HEK293 (cell line): ENCODE measurements at regions not wholly inside any gene's neighbourhood (a gene's known extent, or its start where the extent isn't known, plus 50 kb on each side); places are given as distances from the start of the nearest gene placed in this dataset.

ENCODE experiments used
- CTCF ChIA-PET: fragments of 350-600 bp; formaldehyde crosslinking; extraction: SDS; loops from one replicate; lab custom pipeline; 2021; ENCODE audit warnings: antibody characterized with exemption; lab: Yijun Ruan, JAX
- POLR2A ChIA-PET: fragments of 300-600 bp; formaldehyde crosslinking; extraction: SDS; loops from one replicate; lab custom pipeline; 2020; ENCODE audit warnings: antibody characterized with exemption, inconsistent platforms; lab: Yijun Ruan, JAX
- H3K27ac ChIP-seq: fragments of 200-500 bp; sonication (Bioruptor generic); 2 replicates; pipeline ENCODE4 v1.5.1; 2014; ENCODE audit warnings: low read depth, low read length, control low read depth, inconsistent platforms; ENCODE audit errors: extremely low read depth
- H3K36me3 ChIP-seq, 2 experiments: fragments of 200-500 bp in 1 of 2; sonication (Bioruptor generic) in 1 of 2; 1 replicate in 1 of 2; 2 replicates in 1 of 2; pipeline ENCODE4 v1.5.1; 2014 to 2017; ENCODE audit warnings: inconsistent platforms in 2 of 2, low read length in 2 of 2; ENCODE audit not compliant: control insufficient read depth in 2 of 2, insufficient read depth in 1 of 2
- H3K4me1 ChIP-seq: fragments of 200-500 bp; sonication (Bioruptor generic); 2 replicates; pipeline ENCODE4 v1.5.1; 2014; ENCODE audit warnings: mild to moderate bottlenecking, low read length, inconsistent platforms; ENCODE audit not compliant: control insufficient read depth, insufficient read depth
- H3K4me3 ChIP-seq: 2 replicates; pipeline ENCODE4 v1.5.1; 2011; ENCODE audit warnings: low read depth, mild to moderate bottlenecking, control low read depth, low read length, moderate library complexity
- H3K9me3 ChIP-seq: fragments of 200-500 bp; sonication (Bioruptor generic); 2 replicates; pipeline ENCODE4 v1.5.1; 2014; ENCODE audit warnings: low read depth, low read length, inconsistent platforms; ENCODE audit not compliant: control insufficient read depth, insufficient read depth
- KLF17 ChIP-seq: fragments of 450-650 bp; formaldehyde crosslinking; IDR thresholded peaks from 2 replicates; pipeline ENCODE4 v1.5.1; 2016; ENCODE audit warnings: missing biosample characterization, missing genetic modification characterization
- RBAK ChIP-seq: fragments of 450-650 bp; formaldehyde crosslinking; IDR thresholded peaks from 2 replicates; pipeline ENCODE4 v1.5.1; 2016; ENCODE audit warnings: missing biosample characterization, missing genetic modification characterization
- SCRT1 ChIP-seq: fragments of 450-650 bp; formaldehyde crosslinking; IDR thresholded peaks from 2 replicates; pipeline ENCODE4 v1.5.1; 2016; ENCODE audit warnings: missing biosample characterization, missing genetic modification characterization, borderline replicate concordance
- SCRT2 ChIP-seq: fragments of 450-650 bp; formaldehyde crosslinking; IDR thresholded peaks from 2 replicates; pipeline ENCODE4 v1.5.1; 2016; ENCODE audit warnings: missing biosample characterization, missing genetic modification characterization
- TCF7L2 ChIP-seq: IDR thresholded peaks from 2 replicates; pipeline ENCODE4 v1.6.1; 2011; ENCODE audit warnings: low read depth, mild to moderate bottlenecking, inconsistent platforms, low read length, moderate library complexity, borderline replicate concordance
- TSHZ1 ChIP-seq: fragments of 450-650 bp; formaldehyde crosslinking; IDR thresholded peaks from 2 replicates; pipeline ENCODE4 v1.5.1; 2016; ENCODE audit warnings: missing biosample characterization, missing genetic modification characterization, borderline replicate concordance
- ZBTB10 ChIP-seq: fragments of 450-650 bp; formaldehyde crosslinking; IDR thresholded peaks from 2 replicates; pipeline ENCODE4 v1.5.1; 2016; ENCODE audit warnings: missing biosample characterization, missing genetic modification characterization
- ZBTB11 ChIP-seq: fragments of 450-650 bp; formaldehyde crosslinking; conservative IDR thresholded peaks from 2 replicates; pipeline ENCODE4 v1.5.1; 2016; ENCODE audit warnings: low read depth, missing biosample characterization, missing genetic modification characterization
- ZNF121 ChIP-seq: fragments of 450-650 bp; formaldehyde crosslinking; IDR thresholded peaks from 2 replicates; pipeline ENCODE4 v1.5.1; 2016; ENCODE audit warnings: missing biosample characterization, missing genetic modification characterization
- ZNF335 ChIP-seq: fragments of 450-650 bp; formaldehyde crosslinking; conservative IDR thresholded peaks from 2 replicates; pipeline ENCODE4 v1.5.1; 2016; ENCODE audit warnings: missing biosample characterization, missing genetic modification characterization
- ZNF449 ChIP-seq: fragments of 450-650 bp; formaldehyde crosslinking; IDR thresholded peaks from 2 replicates; pipeline ENCODE4 v1.5.1; 2017; ENCODE audit warnings: missing biosample characterization, mild to moderate bottlenecking, missing genetic modification characterization, moderate library complexity
- ZNF513 ChIP-seq: fragments of 450-650 bp; IDR thresholded peaks from 2 replicates; pipeline ENCODE4 v1.5.1; 2018; ENCODE audit warnings: missing biosample characterization, missing genetic modification characterization
- ZNF610 ChIP-seq: fragments of 450-650 bp; formaldehyde crosslinking; IDR thresholded peaks from 2 replicates; pipeline ENCODE4 v1.5.1; 2016; ENCODE audit warnings: missing biosample characterization, missing genetic modification characterization, borderline replicate concordance

GRCh38 chr10:120396228-120396627 lies 60.8 kb upstream of the PLPP4 start:
- no peaks in the 10 kb centered on the region for H3K36me3 ChIP-seq
- no peak overlapping the region for H3K27ac ChIP-seq
- ChIA-PET CTCF (interaction anchor here (0.6 to 1.4 kb wide), 2 partner anchors 27 to 1113 kb away, joined by 3 read pairs; no protein-coding TSS in a partner anchor), POLR2A (no interaction called here)
- H3K4me1 ChIP-seq = no peaks in the 10 kb centered on the region
- no peaks in the 10 kb centered on the region for H3K9me3 ChIP-seq
- peak; percentile 97 for TF ChIP-seq SCRT2
- TF ChIP-seq ZNF449 = no peak
- no peak for TF ChIP-seq ZNF610
- no peak for TF ChIP-seq ZBTB10 (tag by site-specific recombination)
- no peak for TF ChIP-seq RBAK (tag by site-specific recombination)
- TF ChIP-seq ZNF513 (tag by site-specific recombination) = no peak
- TF ChIP-seq TSHZ1 = no peak
- TF ChIP-seq KLF17 (tag by site-specific recombination) = no peak
- TF ChIP-seq ZNF121 (tag by site-specific recombination) = no peak
- TF ChIP-seq SCRT1 = peak; percentile 91; the same call in 1 of the 2 replicates
- TF ChIP-seq ZBTB11 = no peak
- TF ChIP-seq TCF7L2 = no peak
- TF ChIP-seq ZNF335 (tag by site-specific recombination) = no peak
- TF ChIP-seq, all 188 proteins: peak for 2
- H3K4me3 ChIP-seq = no peak overlapping the region
